Posterior cingulate gyrus (tissue), 11 donors: ENCODE measurements at regions not wholly inside any gene's neighbourhood (a gene's known extent, or its start where the extent isn't known, plus 50 kb on each side); places are given as distances from the start of the nearest gene placed in this dataset.

Experiments
- DNase-seq, 10 donors: peaks; one replicate each; pipeline versions ENCODE4 v3.0.0 to v3.0.0-alpha.2; 2020 to 2021; ENCODE audit warnings: mixed read lengths in 3 of 10
- intact Hi-C: fragments of 100-400 bp; cut with DNase I; formaldehyde crosslinking; loops from one replicate; pipeline ENCODE4 v1.15.1; 2023

- intact Hi-C loops = no loop called here
- DNase-seq = no peak
These were observed 569.0 kb downstream of the TUSC7 start for GRCh38 chr3:117278424-117279190.

DNA sequence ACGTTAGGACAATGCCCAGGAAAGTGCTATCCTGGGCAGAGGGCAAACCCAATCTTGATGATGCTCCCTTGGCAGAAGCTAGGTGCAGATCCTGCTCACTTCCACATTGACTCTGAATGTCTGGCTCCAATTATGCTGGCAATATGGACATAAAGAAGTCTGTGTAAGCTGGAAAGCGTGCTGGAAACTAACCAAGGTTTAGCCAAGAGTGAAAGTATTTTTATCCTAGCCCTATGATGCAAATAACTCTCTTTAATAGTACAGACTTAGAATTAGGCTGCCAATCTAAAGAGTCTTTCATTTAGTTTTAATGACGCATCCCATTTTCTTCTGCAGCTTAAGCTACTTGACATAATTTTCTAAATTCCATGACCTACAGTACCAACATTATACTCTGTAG lies 571.8 kb downstream of the TUSC7 start:
- intact Hi-C loops = no loop called here
- DNase-seq = no peak

- DNase-seq = no peak
- intact Hi-C loops = no loop called here
These were observed 573.0 kb downstream of the TUSC7 start for GRCh38 chr3:117282566-117282965.

DNA sequence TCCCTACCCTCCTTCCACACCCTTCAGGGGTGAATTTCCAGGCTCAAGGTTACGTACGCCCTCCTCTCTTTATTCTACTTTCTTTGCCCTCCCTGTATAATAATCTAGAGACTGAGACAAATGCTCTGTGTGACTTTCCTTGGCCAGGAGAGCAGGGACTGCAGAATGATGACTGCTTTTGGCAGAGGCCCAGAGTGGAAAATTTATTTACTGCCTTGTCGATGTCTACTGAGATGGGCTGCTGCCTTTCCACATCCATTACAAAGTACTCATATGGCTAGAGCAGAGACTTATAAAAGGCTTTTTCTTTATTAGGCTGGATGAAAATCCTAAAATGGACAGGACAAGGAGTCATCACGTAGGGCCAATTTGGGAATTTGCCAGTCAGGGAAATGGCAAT lies 576.2 kb downstream of the TUSC7 start:
- peak in 1 of 10 donors; percentile 8 for DNase-seq
- intact Hi-C loops = no loop called here

DNA sequence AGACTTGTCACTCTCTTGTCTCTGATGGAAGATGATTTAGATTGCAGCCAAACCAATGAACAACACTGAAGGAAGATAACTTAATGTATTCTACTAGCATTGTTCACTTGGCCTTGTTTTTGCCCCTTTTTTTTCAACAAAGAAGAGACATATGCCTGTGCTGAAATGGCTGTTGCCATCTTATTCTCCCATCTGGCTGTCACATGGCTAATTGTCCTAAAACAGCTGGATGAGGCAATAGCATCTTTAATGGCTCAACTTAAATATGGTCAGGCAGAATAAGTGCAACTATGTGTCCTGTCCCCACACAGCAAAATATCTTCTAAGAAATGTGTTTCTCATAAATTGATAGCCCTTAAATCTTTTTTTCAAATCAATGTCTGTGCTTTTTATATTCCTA lies 576.9 kb downstream of the TUSC7 start:
- no peak for DNase-seq
- intact Hi-C loops = no loop called here

DNA sequence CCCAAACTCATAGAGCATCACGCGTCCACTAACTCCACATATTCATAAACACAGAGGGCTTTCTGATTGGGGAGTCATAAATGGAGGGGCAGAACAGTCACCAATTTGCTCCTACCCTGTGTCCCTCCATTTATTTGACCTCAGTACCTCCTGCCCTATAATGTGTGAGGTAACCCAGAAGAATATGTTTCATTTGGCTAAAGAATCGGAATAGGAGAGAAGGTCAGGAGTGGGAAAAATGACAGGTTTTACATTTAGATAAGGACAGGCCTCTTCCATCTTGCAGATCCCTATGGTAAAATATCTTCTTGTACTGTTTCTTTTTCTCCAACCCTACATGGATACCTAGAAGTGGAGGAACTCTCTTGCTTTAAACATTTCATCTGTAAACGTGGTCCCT lies 578.0 kb downstream of the TUSC7 start:
- DNase-seq = no peak
- intact Hi-C loops = no loop called here

DNA sequence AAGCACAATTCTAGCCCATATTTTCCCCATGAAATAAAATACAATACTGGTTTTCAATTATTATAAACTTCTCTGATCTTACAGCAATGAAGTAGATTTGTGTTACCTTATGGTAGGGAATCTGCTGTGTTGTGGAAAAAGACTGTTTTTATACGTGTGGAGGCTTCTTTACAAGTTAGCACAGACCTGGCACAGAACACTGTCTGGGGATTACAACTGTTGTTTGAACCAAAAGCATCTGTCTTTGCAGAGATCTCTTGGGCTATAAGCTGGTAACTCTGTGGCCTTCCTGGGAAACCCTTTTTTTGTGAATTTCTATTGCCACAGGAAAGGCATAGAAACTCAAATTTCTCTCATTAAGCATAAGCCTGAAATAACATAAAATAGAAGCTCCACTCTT lies 581.9 kb downstream of the TUSC7 start:
- intact Hi-C loops = no loop called here
- no peak for DNase-seq

DNA sequence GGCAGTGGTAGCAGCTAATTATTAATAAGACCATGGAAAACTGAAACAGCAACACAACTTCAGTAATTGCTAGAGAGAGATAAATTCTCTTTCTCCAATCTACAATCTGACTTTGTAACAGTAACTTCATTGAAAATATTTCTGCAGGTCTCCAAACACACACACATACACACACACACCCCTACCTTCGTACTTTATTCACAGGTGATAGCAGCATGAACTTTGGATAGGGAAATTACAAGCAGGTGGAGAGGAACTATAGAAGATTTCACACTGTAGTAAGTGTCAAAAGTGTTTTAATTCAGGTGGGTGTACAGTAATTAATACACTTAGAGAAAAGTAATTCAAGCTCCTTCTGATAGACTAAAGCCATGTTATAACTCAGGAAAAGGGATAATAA lies 587.5 kb downstream of the TUSC7 start:
- intact Hi-C loops = no loop called here
- DNase-seq = no peak

GRCh38 chr3:117297541-117297940 lies 588.0 kb downstream of the TUSC7 start:
- intact Hi-C loops = no loop called here
- DNase-seq = no peak

DNA sequence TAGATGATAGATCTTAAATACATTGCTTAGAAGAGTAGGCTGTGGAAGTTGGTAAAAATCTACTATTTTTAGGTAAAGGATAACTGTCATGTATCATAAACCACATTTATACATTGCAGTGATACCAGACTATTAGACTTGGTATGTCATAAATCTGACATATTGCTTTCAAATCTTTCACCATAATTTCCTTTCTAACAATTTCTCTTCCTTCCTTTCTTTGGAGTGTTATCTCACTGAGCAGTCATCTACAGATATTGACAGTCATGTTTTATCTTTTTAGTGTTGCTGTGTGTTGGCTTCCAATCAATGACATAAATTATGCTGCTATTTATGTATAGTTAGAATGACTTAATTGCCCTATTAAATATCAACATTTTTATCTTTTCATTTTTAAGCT lies 588.7 kb downstream of the TUSC7 start:
- intact Hi-C loops = no loop called here
- DNase-seq = no peak

GRCh38 chr3:117302428-117302827 lies 592.8 kb downstream of the TUSC7 start:
- intact Hi-C loops = no loop called here
- no peak for DNase-seq

DNA sequence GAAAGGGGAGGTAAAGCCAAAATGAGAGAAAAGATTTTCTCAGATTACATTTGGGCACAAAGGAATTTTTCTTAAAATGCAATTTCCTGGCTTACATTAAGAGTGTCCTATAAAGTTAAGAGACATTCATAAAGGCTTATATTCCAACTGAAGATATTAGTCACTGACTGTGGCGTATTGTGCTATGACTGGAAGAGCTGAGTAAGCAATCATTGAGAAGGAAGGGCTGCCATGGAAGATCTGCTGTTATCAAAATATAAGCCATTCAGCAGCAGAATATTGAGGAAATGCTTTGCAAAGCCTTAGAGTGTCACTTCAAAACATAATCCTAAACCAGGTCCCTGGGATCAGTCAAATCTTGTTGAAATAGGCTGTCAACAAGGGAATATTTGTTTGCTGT lies 593.9 kb downstream of the TUSC7 start:
- intact Hi-C loops = no loop called here
- no peak for DNase-seq

DNA sequence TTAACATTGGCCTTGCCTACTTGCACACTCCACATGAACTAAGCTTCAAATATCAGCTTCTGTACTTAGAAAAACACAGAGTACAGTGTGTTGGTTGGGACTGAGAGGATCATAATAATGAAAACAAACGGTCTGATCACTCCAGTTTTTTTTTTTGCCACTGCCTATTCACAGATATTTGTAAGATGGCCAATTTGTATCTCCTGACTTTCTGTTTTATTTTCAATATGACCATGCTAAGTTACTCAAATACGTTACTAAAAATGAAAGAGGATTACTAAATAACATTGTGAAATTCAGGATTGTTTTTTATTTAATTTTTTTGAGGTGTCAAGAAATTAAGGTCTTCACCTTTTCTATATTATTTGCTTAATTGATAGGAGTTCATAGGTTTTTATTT lies 595.1 kb downstream of the TUSC7 start:
- DNase-seq = no peak
- intact Hi-C loops = no loop called here

DNA sequence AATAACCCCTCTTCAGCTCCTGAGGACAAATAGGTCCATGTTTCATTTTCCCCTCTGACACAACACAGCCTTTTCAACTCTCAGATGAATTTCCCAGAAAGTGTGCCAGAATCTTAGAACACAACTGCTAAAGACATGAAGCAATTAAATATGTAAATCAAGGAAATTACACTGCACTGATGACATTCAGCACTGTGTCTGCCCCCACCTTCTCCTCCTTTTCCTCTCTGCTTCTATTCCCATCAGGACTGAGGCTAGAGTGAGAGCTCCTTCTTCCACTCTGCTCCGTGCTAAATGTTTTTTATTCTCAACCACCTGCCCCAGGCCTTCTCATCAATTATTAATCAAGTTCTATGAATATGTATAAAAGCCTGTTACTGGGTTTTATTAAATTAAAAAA lies 596.1 kb downstream of the TUSC7 start:
- DNase-seq = no peak

DNA sequence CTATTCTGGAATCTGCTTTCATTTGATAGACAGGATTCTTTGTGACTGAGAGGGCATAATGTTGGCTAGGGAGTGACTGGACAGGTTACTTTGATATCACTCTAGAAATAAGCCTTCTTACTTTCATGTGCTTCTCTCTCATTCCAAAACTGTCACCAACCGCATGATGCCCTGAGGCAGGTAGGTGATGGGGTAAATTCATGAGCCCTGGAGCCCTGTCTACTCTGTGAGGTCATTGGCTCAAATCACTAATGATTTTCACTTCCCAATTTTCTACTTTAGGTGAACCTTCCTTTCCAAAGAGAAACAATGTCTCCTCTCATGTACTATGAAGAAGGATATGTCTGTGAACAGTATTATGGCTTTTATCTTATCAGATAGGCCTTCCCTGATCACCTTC lies 596.7 kb downstream of the TUSC7 start:
- DNase-seq = no peak
- intact Hi-C loops = no loop called here

More for the DNA sequence above, 596.1 kb downstream of the TUSC7 start:
- intact Hi-C loops = no loop called here

DNA sequence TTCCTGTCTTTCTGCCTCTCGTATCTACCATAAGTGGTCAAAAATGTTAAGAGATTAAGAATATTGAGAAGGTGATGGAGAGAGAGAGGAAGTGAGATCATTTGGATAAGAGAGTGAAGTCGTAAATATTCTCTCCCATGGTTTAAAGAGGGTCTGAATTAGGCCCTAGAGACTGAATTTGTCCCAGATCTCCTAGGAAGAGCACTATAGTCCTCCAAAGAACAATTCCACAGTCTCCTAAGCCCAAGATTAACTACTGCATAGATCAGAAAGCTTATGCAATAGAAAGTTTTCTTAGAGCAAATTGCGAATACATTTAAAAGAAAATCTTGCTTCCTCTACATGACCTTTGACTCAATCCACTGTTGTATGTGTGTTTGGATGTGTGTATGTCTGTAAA lies 598.8 kb downstream of the TUSC7 start:
- no peak for DNase-seq
- intact Hi-C loops = no loop called here

DNA sequence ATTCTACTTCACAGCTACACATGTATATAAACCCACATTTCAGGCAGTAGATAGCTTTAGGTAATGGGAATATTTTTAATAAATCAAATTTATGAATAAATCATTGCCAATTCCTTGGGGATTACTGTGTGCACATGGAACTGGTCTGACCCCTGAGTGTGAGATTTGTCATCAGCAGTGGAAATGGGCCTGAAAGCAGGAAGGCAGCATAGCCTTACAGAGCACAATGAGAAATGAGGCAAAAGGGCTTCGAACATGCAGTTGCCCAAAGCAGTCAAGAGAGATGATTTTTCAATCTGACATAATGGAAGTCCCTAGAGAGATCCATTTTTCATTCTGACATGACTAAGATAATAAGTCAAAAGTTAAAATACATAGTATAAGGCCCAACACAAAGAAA lies 599.2 kb downstream of the TUSC7 start:
- intact Hi-C loops = no loop called here
- DNase-seq = no peak

- no peak for DNase-seq
- intact Hi-C loops = no loop called here
These were observed 601.0 kb downstream of the TUSC7 start for GRCh38 chr3:117310536-117310935.

DNA sequence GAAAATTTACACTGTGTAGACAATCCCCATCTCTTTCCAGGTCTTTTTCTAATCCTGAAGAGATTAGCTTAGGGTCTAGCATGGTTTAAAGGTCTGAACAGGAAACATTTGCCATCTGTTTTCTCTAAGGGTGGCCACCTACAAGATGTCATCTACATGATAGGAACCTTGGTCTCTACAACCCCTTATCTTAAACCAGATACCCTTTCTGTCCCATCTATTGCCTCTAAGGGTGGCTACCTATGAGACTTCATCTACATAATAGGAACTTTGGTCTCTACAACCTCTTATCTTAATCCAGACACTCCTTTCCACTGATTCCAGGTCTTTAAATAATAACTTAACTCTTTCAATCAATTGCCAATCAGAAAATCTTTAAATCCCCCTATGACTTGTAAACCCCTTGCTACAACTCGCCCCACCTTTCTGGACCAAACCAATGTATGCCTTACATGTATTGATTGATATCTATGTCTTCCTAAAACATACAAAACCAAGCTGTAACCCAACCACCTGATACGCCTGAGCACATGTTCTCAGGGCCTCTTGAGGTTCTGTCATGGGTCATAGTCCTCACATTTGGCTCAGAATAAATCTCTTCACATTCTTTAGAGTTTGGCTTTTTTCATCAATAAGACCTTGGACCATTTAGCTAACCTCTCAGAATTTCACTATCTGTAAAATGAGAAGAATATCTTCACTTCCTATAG lies 605.0 kb downstream of the TUSC7 start:
- DNase-seq = no peak
- intact Hi-C loops = no loop called here

DNA sequence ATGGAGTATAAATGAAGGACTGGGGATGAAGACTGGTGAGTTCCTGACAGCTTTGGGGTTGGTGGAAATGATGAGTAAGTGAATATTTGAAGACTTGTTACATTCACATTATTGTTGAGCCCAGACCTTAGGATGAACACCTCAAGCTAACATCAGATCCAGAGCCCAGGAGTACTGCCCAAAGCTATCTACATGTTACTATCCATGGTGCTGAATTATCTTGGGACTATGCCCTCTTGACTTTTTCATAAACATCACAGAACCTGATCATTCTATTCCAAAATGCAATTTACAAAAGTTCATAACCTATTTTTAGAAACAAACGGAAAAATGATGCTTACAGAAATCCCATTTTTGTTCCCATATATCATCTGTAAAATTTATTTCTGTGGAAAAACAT lies 613.3 kb downstream of the TUSC7 start:
- intact Hi-C loops = no loop called here
- DNase-seq = no peak

GRCh38 chr3:117346901-117347300 lies 637.3 kb downstream of the TUSC7 start:
- DNase-seq = no peak
- intact Hi-C loops = no loop called here

- no peak for DNase-seq
- intact Hi-C loops = no loop called here
These were observed 639.3 kb downstream of the TUSC7 start for GRCh38 chr3:117348884-117349283.
